ENCODE measurements at regions not wholly inside any gene's neighbourhood (a gene's known extent, or its start where the extent isn't known, plus 50 kb on each side); places are given as distances from the start of the nearest gene placed in this dataset.

GRCh38 chr15:97652700-97653167, 307.8 kb upstream of the ARRDC4 start:
- no peaks in the 10 kb centered on the region for H3K9me1 ChIP-seq (replicated peaks; ENCODE audit: control insufficient read depth, extremely low read depth, insufficient read depth, low read length)
- dilution Hi-C loops (cut with MboI; ENCODE audit: extremely low pct_ligation_motif_present, low sequenced_read_pairs) (no loop called here), intact Hi-C loops (cut with micrococcal nuclease) (no loop called here)
- no peaks in the 10 kb centered on the region for H4K20me1 ChIP-seq (replicated peaks; ENCODE audit: control insufficient read depth, extremely low read depth, insufficient read depth, low read length)
- FAIRE-seq (no peak), DNase-seq (ENCODE audit: low read depth, low spot score) (peak; percentile 4)
- H3K4me1 ChIP-seq (ENCODE audit: control insufficient read depth, extremely low read depth, insufficient read depth, low read length): no peaks in the 10 kb centered on the region
- no peak overlapping the region for H3K27ac ChIP-seq (ENCODE audit: insufficient read depth, low read depth, low read length)
- no peak overlapping the region for H3K4me3 ChIP-seq (replicated peaks in 1 of 3; ENCODE audit: insufficient read depth in 1 of 3, low read depth in 1 of 3, low read length in 3 of 3)
- POLR2A ChIA-PET: no interaction called here
- no peak overlapping the region for H3K9ac ChIP-seq (replicated peaks; ENCODE audit: extremely low read depth, insufficient read depth, low read length)
- peaks cover 0 to 3% of the 10 kb centered on the region in 2 experiments for H3K27me3 ChIP-seq (ENCODE audit: control insufficient read depth in 2 of 2, insufficient read depth in 2 of 2, low read length in 2 of 2)
- H3K4me2 ChIP-seq (ENCODE audit: insufficient read depth, low read length): no peak overlapping the region
- H3K9me3 ChIP-seq (replicated peaks; ENCODE audit: control insufficient read depth, insufficient read depth, low read length): no peaks in the 10 kb centered on the region
- CTCF ChIA-PET: no interaction called here
- no TSS peak for BruUV-seq (replicated peaks)
- TF ChIP-seq POLR2AphosphoS5 (IDR thresholded peaks at IDR 0.05; ENCODE audit: insufficient read depth, low read depth, low read length) (no peak), EZH2 (IDR thresholded peaks at IDR 0.05; ENCODE audit: borderline replicate concordance, low read depth, low read length, severe bottlenecking) (peak; percentile 29), POLR2A (IDR thresholded peaks at IDR 0.05; ENCODE audit: low read depth, low read length) (no peak), FOS (IDR thresholded peaks at IDR 0.05; ENCODE audit: borderline replicate concordance, insufficient read depth, low read length) (no peak), MYC (IDR thresholded peaks at IDR 0.05; ENCODE audit: low read depth, low read length) (no peak)
- H3K36me3 ChIP-seq (ENCODE audit: control insufficient read depth in 2 of 2, extremely low read depth in 1 of 2, insufficient read depth in 2 of 2, low read length in 2 of 2): no peaks in the 10 kb centered on the region
- no peaks in the 10 kb centered on the region for H3K79me2 ChIP-seq (ENCODE audit: control insufficient read depth, insufficient read depth, low read length)
- H2AFZ ChIP-seq (ENCODE audit: low read depth, low read length): peak overlapping the region; percentile 1

- no peaks in the 10 kb centered on the region for H3K9me3 ChIP-seq (replicated peaks; ENCODE audit: control insufficient read depth, insufficient read depth, low read length)
- no TSS peak for BruUV-seq (replicated peaks)
- H3K27ac ChIP-seq (ENCODE audit: insufficient read depth, low read depth, low read length): no peak overlapping the region
- intact Hi-C loops (cut with micrococcal nuclease): no loop called here
- H3K4me2 ChIP-seq (ENCODE audit: insufficient read depth, low read length): no peak overlapping the region
- TF ChIP-seq POLR2A (IDR thresholded peaks at IDR 0.05; ENCODE audit: low read depth, low read length) (no peak), MYC (IDR thresholded peaks at IDR 0.05; ENCODE audit: low read depth, low read length) (no peak), CTCF (IDR thresholded peaks at IDR 0.05; ENCODE audit: extremely low read depth in 1 of 2, insufficient read depth in 1 of 2, low read depth in 1 of 2, low read length in 2 of 2) (no peak), MAX (IDR thresholded peaks at IDR 0.05; ENCODE audit: insufficient read depth, insufficient read length) (no peak), EZH2 (IDR thresholded peaks at IDR 0.05; ENCODE audit: borderline replicate concordance, low read depth, low read length, severe bottlenecking) (no peak), FOS (IDR thresholded peaks at IDR 0.05; ENCODE audit: borderline replicate concordance, insufficient read depth, low read length) (no peak), JUN (IDR thresholded peaks at IDR 0.05; ENCODE audit: borderline replicate concordance, insufficient read depth, insufficient read length, low read depth) (no peak)
- H3K4me3 ChIP-seq (replicated peaks in 1 of 3; ENCODE audit: insufficient read depth in 1 of 3, low read depth in 1 of 3, low read length in 3 of 3): no peak overlapping the region
- H3K9ac ChIP-seq (replicated peaks; ENCODE audit: extremely low read depth, insufficient read depth, low read length): no peak overlapping the region
- H3K4me1 ChIP-seq (ENCODE audit: control insufficient read depth, extremely low read depth, insufficient read depth, low read length): no peaks in the 10 kb centered on the region
- no peaks in the 10 kb centered on the region for H3K79me2 ChIP-seq (ENCODE audit: control insufficient read depth, insufficient read depth, low read length)
- ChIA-PET POLR2A (no interaction called here), CTCF (no interaction called here)
- no peaks in the 10 kb centered on the region for H3K9me1 ChIP-seq (replicated peaks; ENCODE audit: control insufficient read depth, extremely low read depth, insufficient read depth, low read length)
- no peak for FAIRE-seq
- H3K36me3 ChIP-seq (ENCODE audit: control insufficient read depth in 2 of 2, extremely low read depth in 1 of 2, insufficient read depth in 2 of 2, low read length in 2 of 2): no peaks in the 10 kb centered on the region
- DNase-seq (ENCODE audit: low read depth, low spot score): no peak
- H2AFZ ChIP-seq (ENCODE audit: low read depth, low read length): no peak overlapping the region
- dilution Hi-C loops (cut with MboI; ENCODE audit: extremely low pct_ligation_motif_present, low sequenced_read_pairs): no loop called here
- peaks cover 0 to 3% of the 10 kb centered on the region in 2 experiments for H3K27me3 ChIP-seq (ENCODE audit: control insufficient read depth in 2 of 2, insufficient read depth in 2 of 2, low read length in 2 of 2)
- no peaks in the 10 kb centered on the region for H4K20me1 ChIP-seq (replicated peaks; ENCODE audit: control insufficient read depth, extremely low read depth, insufficient read depth, low read length)
These were observed 306.6 kb upstream of the ARRDC4 start for GRCh38 chr15:97653896-97654295.

Measured in endothelial cell of umbilical vein (primary cell).